ENCODE measurements at regions not wholly inside any gene's neighbourhood (a gene's known extent, or its start where the extent isn't known, plus 50 kb on each side); places are given as distances from the start of the nearest gene placed in this dataset.

DNA sequence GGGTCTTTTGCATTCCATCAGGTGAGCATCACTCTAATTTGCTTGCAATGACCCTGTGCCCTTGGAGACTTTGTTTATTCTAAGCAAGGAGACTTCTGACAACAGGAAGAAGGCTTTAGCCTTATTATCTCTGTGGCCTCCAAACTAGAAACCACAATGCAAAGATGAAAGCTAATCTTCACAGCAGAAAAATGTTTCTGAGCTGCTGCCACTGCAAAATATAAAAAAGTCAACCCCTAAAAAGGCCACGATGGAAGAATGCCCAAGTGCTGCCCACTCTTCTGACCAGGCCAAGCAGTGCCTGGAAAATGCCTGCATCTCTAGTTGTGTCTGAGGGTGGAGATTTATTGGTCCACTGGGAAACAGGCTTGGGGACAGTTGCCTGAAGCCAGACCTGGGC is 299.9 kb downstream of the C7orf25 start:
- Histone ChIP-seq H3K9me3 (ENCODE audit: insufficient read depth, low read depth, low read length) (no peaks in the 10 kb centered on the region), H2AFZ (ENCODE audit: low read depth, low read length) (no peak overlapping the region), H3K4me1 (ENCODE audit: insufficient read depth, low read length) (no peaks in the 10 kb centered on the region), H3K79me2 (ENCODE audit: insufficient read depth, low read length) (no peaks in the 10 kb centered on the region), H3K27me3 (ENCODE audit: insufficient read depth, low read length) (no peaks in the 10 kb centered on the region), H3K4me2 (ENCODE audit: low read length) (no peak overlapping the region), H3K9ac (ENCODE audit: low read length) (no peak overlapping the region), H3K4me3 (ENCODE audit: insufficient read depth, low read depth, low read length) (no peak overlapping the region), H3K27ac (ENCODE audit: low read depth, low read length) (no peak overlapping the region), H4K20me1 (ENCODE audit: insufficient read depth, low read length) (no peaks in the 10 kb centered on the region), H3K36me3 (ENCODE audit: insufficient read depth, low read length) (no peaks in the 10 kb centered on the region)
- Mint-ChIP-seq H3K4me3 (ENCODE audit: unreplicated experiment) (no peak overlapping the region), H3K27me3 (ENCODE audit: low read depth, unreplicated experiment) (no peaks in the 10 kb centered on the region), H3K4me1 (ENCODE audit: low read depth, unreplicated experiment) (peaks cover 3% of the 10 kb centered on the region), H3K36me3 (ENCODE audit: low read depth, unreplicated experiment) (no peaks in the 10 kb centered on the region), H3K9me3 (ENCODE audit: unreplicated experiment) (no peaks in the 10 kb centered on the region), H3K27ac (ENCODE audit: unreplicated experiment) (no peak overlapping the region)
- TF ChIP-seq EZH2 (IDR thresholded peaks at IDR 0.05; ENCODE audit: insufficient read depth, low read length) = no peak
- TF ChIP-seq CTCF (IDR thresholded peaks at IDR 0.05; ENCODE audit: insufficient read depth, low read depth, low read length) = no peak
- FAIRE-seq = no peak
- DNase-seq (ENCODE audit: low read depth) = peak; percentile 4

DNA sequence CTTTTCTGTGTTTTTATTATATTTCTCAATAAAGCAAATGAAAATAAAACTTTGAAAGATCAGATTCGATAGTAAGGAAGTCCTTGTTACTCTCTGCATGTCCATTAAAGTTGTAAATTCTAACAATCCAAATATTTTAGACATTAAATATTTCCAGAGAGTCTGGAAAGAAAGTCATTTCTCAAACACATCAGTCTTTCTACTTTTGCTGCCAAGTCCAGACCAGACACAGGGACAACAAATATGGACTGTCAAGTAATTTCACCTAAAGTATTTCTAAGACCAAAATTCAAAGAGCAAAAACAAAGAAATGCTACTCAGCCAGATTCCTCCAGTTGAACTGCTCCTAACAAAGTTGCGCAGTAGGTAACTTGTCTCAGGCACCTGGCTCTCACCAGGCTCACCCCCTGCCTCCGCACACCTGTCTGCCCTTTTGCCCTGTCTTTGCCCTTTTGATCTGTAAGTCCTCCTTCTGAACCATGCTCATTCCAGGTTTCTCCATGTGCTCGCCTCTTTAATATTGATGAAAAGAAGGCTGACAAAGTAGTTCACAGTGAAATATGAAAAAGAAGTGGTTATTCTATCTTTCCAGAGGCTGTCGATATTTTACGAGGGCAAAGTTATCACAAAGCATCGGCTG is 300.5 kb downstream of the C7orf25 start:
- no peak overlapping the region for H3K9ac ChIP-seq (ENCODE audit: low read length)
- Mint-ChIP-seq H3K27ac (ENCODE audit: unreplicated experiment) (no peak overlapping the region), H3K9me3 (ENCODE audit: unreplicated experiment) (no peaks in the 10 kb centered on the region), H3K4me1 (ENCODE audit: low read depth, unreplicated experiment) (peaks cover 3% of the 10 kb centered on the region), H3K4me3 (ENCODE audit: unreplicated experiment) (no peak overlapping the region), H3K27me3 (ENCODE audit: low read depth, unreplicated experiment) (no peaks in the 10 kb centered on the region), H3K36me3 (ENCODE audit: low read depth, unreplicated experiment) (no peaks in the 10 kb centered on the region)
- no peak overlapping the region for H2AFZ ChIP-seq (ENCODE audit: low read depth, low read length)
- no peak for DNase-seq (ENCODE audit: low read depth)
- no peak for FAIRE-seq
- H3K4me1 ChIP-seq (ENCODE audit: insufficient read depth, low read length) = no peaks in the 10 kb centered on the region
- no peaks in the 10 kb centered on the region for H3K79me2 ChIP-seq (ENCODE audit: insufficient read depth, low read length)
- H3K27me3 ChIP-seq (ENCODE audit: insufficient read depth, low read length) = no peaks in the 10 kb centered on the region
- H3K9me3 ChIP-seq (ENCODE audit: insufficient read depth, low read depth, low read length) = no peaks in the 10 kb centered on the region
- no peaks in the 10 kb centered on the region for H4K20me1 ChIP-seq (ENCODE audit: insufficient read depth, low read length)
- TF ChIP-seq EZH2 (IDR thresholded peaks at IDR 0.05; ENCODE audit: insufficient read depth, low read length) (no peak), CTCF (IDR thresholded peaks at IDR 0.05; ENCODE audit: insufficient read depth, low read depth, low read length) (no peak)
- no peak overlapping the region for H3K4me2 ChIP-seq (ENCODE audit: low read length)
- H3K27ac ChIP-seq (ENCODE audit: low read depth, low read length) = no peak overlapping the region
- no peak overlapping the region for H3K4me3 ChIP-seq (ENCODE audit: insufficient read depth, low read depth, low read length)
- no peaks in the 10 kb centered on the region for H3K36me3 ChIP-seq (ENCODE audit: insufficient read depth, low read length)

- Histone ChIP-seq H3K4me3 (ENCODE audit: insufficient read depth, low read depth, low read length) (no peak overlapping the region), H3K27ac (ENCODE audit: low read depth, low read length) (no peak overlapping the region), H3K9me3 (ENCODE audit: insufficient read depth, low read depth, low read length) (no peaks in the 10 kb centered on the region), H3K27me3 (ENCODE audit: insufficient read depth, low read length) (no peaks in the 10 kb centered on the region), H2AFZ (ENCODE audit: low read depth, low read length) (no peak overlapping the region), H4K20me1 (ENCODE audit: insufficient read depth, low read length) (no peaks in the 10 kb centered on the region), H3K79me2 (ENCODE audit: insufficient read depth, low read length) (no peaks in the 10 kb centered on the region), H3K9ac (ENCODE audit: low read length) (no peak overlapping the region), H3K4me1 (ENCODE audit: insufficient read depth, low read length) (peaks cover 5% of the 10 kb centered on the region), H3K4me2 (ENCODE audit: low read length) (no peak overlapping the region), H3K36me3 (ENCODE audit: insufficient read depth, low read length) (no peaks in the 10 kb centered on the region)
- Mint-ChIP-seq H3K36me3 (ENCODE audit: low read depth, unreplicated experiment) (no peaks in the 10 kb centered on the region), H3K4me3 (ENCODE audit: unreplicated experiment) (no peak overlapping the region), H3K27ac (ENCODE audit: unreplicated experiment) (no peak overlapping the region), H3K9me3 (ENCODE audit: unreplicated experiment) (no peaks in the 10 kb centered on the region), H3K27me3 (ENCODE audit: low read depth, unreplicated experiment) (no peaks in the 10 kb centered on the region), H3K4me1 (ENCODE audit: low read depth, unreplicated experiment) (no peaks in the 10 kb centered on the region)
- no peak for FAIRE-seq
- no peak for DNase-seq (ENCODE audit: low read depth)
- TF ChIP-seq CTCF (IDR thresholded peaks at IDR 0.05; ENCODE audit: insufficient read depth, low read depth, low read length) = no peak
- no peak for TF ChIP-seq EZH2 (IDR thresholded peaks at IDR 0.05; ENCODE audit: insufficient read depth, low read length)
Observed at GRCh38 chr7:42606193-42606905, 305.5 kb downstream of the C7orf25 start.

Measured in astrocyte (in vitro differentiated cells and primary cell).